K562 (cell line): ENCODE measurements at regions not wholly inside any gene's neighbourhood (a gene's known extent, or its start where the extent isn't known, plus 50 kb on each side); places are given as distances from the start of the nearest gene placed in this dataset.

Source experiments
- CBFA2T3 ChIP-seq: fragments of 450-650 bp; IDR thresholded peaks from 2 replicates; pipeline ENCODE4 v1.6.1; 2017
- CHD7 ChIP-seq: fragments of 200-600 bp; sonication (generic); IDR thresholded peaks from one replicate; pipeline ENCODE4 v1.6.1; 2012; ENCODE audit warnings: mild to moderate bottlenecking, low read depth, low read length, inconsistent platforms
- E2F4 ChIP-seq: sonication (generic); formaldehyde crosslinking; IDR thresholded peaks from 2 replicates; pipeline ENCODE4 v1.8.0; 2022; ENCODE audit warnings: mild to moderate bottlenecking, low read depth, missing genetic modification reagents
- ETS1 ChIP-seq: conservative IDR thresholded peaks from 2 replicates; pipeline ENCODE4 v1.6.1; 2011; ENCODE audit warnings: low read depth, mild to moderate bottlenecking, low read length; ENCODE audit not compliant: control insufficient read depth
- FIP1L1 ChIP-seq: fragments of 200-400 bp; formaldehyde crosslinking; IDR thresholded peaks from 2 replicates; pipeline ENCODE4 v1.6.1; 2018; ENCODE audit warnings: mild to moderate bottlenecking, low read depth, low read length; ENCODE audit not compliant: poor library complexity, severe bottlenecking
- RFX5 ChIP-seq: IDR thresholded peaks from 2 replicates; pipeline ENCODE4 v1.6.1; 2011; ENCODE audit warnings: low read depth, mild to moderate bottlenecking, improper control_type of control experiment, low read length

GRCh38 chr1:98147280-98147679 lies 226.4 kb upstream of the DPYD start (continued):
- no peak for TF ChIP-seq CHD7
- TF ChIP-seq RFX5: no peak
- no peak for TF ChIP-seq FIP1L1
- no peak for TF ChIP-seq ETS1
- no peak for TF ChIP-seq E2F4
- TF ChIP-seq CBFA2T3: no peak
